HT-29 (cell line): ENCODE measurements at regions not wholly inside any gene's neighbourhood (a gene's known extent, or its start where the extent isn't known, plus 50 kb on each side); places are given as distances from the start of the nearest gene placed in this dataset.
A peak's percentile ranks its signal among the peaks of the same experiment; 100 is the strongest.

ENCODE experiments used
- DNase-seq: peaks from one replicate; pipeline ENCODE4 v3.0.0-alpha.2; 2015; ENCODE audit warnings: low spot score

- DNase-seq: no peak
These were observed 94.5 kb upstream of the NFIA start for GRCh38 chr1:60987904-60988303.

- no peak for DNase-seq
These were observed 98.1 kb upstream of the NFIA start for GRCh38 chr1:60984062-60984799.

GRCh38 chr1:60983701-60984061 is 98.7 kb upstream of the NFIA start:
- no peak for DNase-seq

- no peak for DNase-seq
These were observed 99.8 kb upstream of the NFIA start for GRCh38 chr1:60982539-60982938.

- no peak for DNase-seq
These were observed 101.0 kb upstream of the NFIA start for GRCh38 chr1:60981357-60981756.

GRCh38 chr1:60978421-60979357 is 103.7 kb upstream of the NFIA start:
- peak; percentile 56 for DNase-seq

GRCh38 chr1:60977661-60978060 is 104.7 kb upstream of the NFIA start:
- DNase-seq: no peak

GRCh38 chr1:60974524-60975372 is 107.6 kb upstream of the NFIA start:
- no peak for DNase-seq

GRCh38 chr1:60973668-60974067 is 108.7 kb upstream of the NFIA start:
- no peak for DNase-seq

- DNase-seq: no peak
These were observed 109.5 kb upstream of the NFIA start for GRCh38 chr1:60972841-60973364.

- no peak for DNase-seq
These were observed 111.0 kb upstream of the NFIA start for GRCh38 chr1:60971330-60971729.

GRCh38 chr1:60969971-60970509 is 112.3 kb upstream of the NFIA start:
- DNase-seq: peak; percentile 35

- DNase-seq: no peak
These were observed 117.0 kb upstream of the NFIA start for GRCh38 chr1:60965280-60965854.

GRCh38 chr1:60963167-60963940 is 119.0 kb upstream of the NFIA start:
- DNase-seq: no peak

- DNase-seq: no peak
These were observed 121.4 kb upstream of the NFIA start for GRCh38 chr1:60960891-60961461.

- no peak for DNase-seq
These were observed 122.7 kb upstream of the NFIA start for GRCh38 chr1:60959701-60960100.

GRCh38 chr1:60958001-60958400 is 124.4 kb upstream of the NFIA start:
- no peak for DNase-seq

- DNase-seq: no peak
These were observed 125.8 kb upstream of the NFIA start for GRCh38 chr1:60956520-60956919.

- no peak for DNase-seq
These were observed 129.7 kb upstream of the NFIA start for GRCh38 chr1:60952612-60953111.
